GM19468 (cell line): ENCODE measurements at regions not wholly inside any gene's neighbourhood (a gene's known extent, or its start where the extent isn't known, plus 50 kb on each side); places are given as distances from the start of the nearest gene placed in this dataset.

Source experiments
- ATAC-seq: cut with Tn5 transposase; IDR thresholded peaks from one replicate; pipeline ENCODE4 v1.9.1; 2021; ENCODE audit warnings: mild to moderate bottlenecking, moderate library complexity, moderate number of reproducible peaks; ENCODE audit not compliant: unreplicated experiment; ENCODE audit errors: extremely low read depth

DNA sequence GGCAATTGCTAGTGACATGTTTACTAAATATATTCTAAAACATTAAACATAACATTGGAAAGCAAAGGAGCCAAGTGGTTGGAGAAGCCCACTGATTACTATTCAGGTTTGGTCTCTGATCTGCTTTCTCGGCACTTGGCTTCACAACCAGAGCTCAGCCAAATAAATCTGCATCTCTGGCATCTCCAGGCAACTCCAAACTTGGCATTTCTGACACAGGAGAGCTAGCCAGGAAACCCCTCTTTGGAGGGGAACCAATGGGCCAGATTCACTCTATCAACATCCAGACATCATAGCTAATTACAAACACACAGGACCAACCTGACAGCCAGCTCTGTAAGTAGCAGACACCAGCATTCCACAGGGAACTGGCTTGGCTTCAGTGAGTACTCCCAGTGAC, 150.3 kb upstream of the ETAA1 start:
- no peak for ATAC-seq

- no peak for ATAC-seq
Measured at GRCh38 chr2:67251741-67252140, 145.4 kb upstream of the ETAA1 start.

GRCh38 chr2:67255933-67256615, 141.1 kb upstream of the ETAA1 start:
- ATAC-seq = no peak

DNA sequence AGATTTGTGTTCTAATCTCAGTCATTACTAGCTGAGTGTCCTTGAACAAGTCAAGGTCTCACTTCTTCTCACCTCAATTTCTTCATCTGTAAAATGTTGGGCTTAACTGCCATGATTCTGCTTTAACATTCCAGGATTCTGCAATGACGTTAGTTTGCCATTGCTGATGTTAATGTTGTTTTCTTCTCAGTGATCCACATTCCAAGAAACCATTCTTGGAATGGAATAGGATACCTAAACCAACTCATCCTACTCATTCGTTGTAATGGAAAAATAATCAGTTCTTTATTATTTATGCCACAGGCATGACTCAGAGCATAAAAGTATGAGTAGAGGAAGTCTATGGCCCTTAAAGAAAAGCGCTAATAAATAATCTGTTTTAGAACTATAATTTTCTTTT, 140.2 kb upstream of the ETAA1 start:
- no peak for ATAC-seq

GRCh38 chr2:67258122-67258521, 139.0 kb upstream of the ETAA1 start:
- no peak for ATAC-seq

GRCh38 chr2:67258831-67259230, 138.3 kb upstream of the ETAA1 start:
- ATAC-seq = no peak

GRCh38 chr2:67259556-67260342, 137.4 kb upstream of the ETAA1 start:
- ATAC-seq = no peak

- ATAC-seq = no peak
Measured at GRCh38 chr2:67260343-67261277, 136.5 kb upstream of the ETAA1 start.

DNA sequence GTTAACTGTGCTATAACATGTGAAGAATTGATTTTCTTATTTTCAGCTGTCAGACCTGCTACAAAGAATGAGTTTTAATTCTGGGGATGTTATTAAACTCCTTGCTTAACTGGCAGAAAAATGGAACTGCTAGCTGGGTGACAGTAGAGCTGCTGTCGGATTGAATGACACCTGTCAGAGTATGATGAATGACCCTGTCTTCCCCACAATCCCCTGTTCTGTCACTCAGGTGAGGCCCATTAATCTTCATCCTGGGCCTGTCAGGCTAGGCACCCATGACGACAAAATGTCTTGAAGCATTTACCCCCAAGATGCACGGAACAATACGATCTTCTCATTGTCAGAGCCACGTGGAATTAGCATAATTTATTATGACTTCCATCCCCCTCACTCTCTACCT, 129.9 kb upstream of the ETAA1 start:
- ATAC-seq = no peak

- ATAC-seq = no peak
Measured at GRCh38 chr2:67268797-67269196, 128.3 kb upstream of the ETAA1 start.

DNA sequence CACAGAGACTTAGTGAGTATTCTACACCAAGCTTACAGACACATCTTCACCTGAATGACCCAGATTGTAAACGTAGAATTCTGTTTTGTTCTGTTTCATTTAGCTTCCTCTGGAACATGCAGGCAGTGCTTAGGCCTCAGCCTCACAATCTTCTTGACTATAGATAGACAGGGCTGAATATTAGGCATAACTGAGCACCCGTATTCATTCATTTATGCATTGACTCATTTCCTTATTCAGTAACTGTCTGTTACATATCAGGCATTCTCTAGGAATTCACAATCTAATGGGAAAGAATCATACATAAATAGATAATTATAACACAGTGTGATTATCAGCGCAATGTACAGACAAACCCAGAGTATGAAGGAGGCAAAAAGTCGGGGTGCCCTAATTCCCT, 124.9 kb upstream of the ETAA1 start:
- no peak for ATAC-seq

DNA sequence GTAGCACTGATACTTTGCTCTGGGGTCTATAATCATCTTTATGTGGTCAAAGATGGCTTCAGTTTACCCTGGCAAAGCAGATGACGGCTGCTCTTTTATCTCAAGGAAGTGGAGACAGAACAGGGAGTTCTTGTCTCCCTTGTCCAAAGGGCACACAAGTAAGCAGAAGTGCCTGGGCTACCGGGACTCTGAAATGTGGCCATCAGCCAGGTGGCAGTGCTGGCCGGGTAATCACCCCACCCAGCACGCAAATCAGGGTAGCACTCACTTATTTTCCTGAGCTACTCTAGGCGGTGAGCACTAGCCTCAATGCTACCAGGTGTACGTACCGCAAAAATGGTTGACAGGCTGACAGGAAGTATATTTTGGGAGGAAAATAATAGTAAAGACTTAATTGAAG, 119.7 kb upstream of the ETAA1 start:
- ATAC-seq = no peak

GRCh38 chr2:67281101-67281500, 116.0 kb upstream of the ETAA1 start:
- ATAC-seq = no peak

- no peak for ATAC-seq
Measured at GRCh38 chr2:67283641-67284040, 113.5 kb upstream of the ETAA1 start.

- ATAC-seq = no peak
Measured at GRCh38 chr2:67286981-67287759, 110.0 kb upstream of the ETAA1 start.

- ATAC-seq = no peak
Measured at GRCh38 chr2:67289271-67289670, 107.9 kb upstream of the ETAA1 start.

DNA sequence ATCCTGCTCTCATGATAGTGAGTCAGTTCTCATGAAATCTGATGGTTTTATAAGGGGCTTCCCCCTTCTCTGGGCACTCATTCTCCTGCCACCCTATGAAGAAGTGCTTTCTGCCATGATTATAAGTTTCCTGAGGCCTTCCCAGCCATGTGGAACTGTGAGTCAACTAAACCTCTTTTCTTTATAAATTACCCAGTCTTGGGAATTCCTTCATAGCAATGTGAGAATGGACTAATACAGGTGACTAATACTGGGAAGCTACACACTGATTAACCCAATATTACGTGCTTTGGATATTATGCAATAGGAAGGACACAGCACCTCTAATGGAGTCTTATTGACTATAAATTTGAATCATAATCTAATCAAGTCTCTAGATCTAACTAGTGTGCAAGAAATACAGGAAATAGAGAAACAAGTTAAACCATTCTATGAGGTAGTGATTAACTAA, 107.2 kb upstream of the ETAA1 start:
- no peak for ATAC-seq

- ATAC-seq = no peak
Measured at GRCh38 chr2:67290451-67291290, 106.5 kb upstream of the ETAA1 start.

- ATAC-seq = no peak
Measured at GRCh38 chr2:67294218-67294617, 102.9 kb upstream of the ETAA1 start.
